Esophagus muscularis mucosa (tissue), 4 donors: ENCODE measurements at regions not wholly inside any gene's neighbourhood (a gene's known extent, or its start where the extent isn't known, plus 50 kb on each side); places are given as distances from the start of the nearest gene placed in this dataset.

ENCODE experiments used
- DNase-seq: peaks from one replicate; pipeline ENCODE4 v3.0.0-alpha.2; 2017; ENCODE audit errors: extremely low spot score
- H3K27ac ChIP-seq, 4 donors: fragments of 200-600 bp; sonication (generic); replicated peaks in 1 of 4; 1 replicate in 3 of 4; 2 replicates in 1 of 4; pipeline ENCODE4 v1.5.1; 2016 to 2019; ENCODE audit warnings: mild to moderate bottlenecking in 1 of 4
- H3K27me3 ChIP-seq, 4 donors: fragments of 200-600 bp; sonication (generic); one replicate each; pipeline versions ENCODE4 v1.5.1 to v1.6.0; 2016 to 2019
- H3K36me3 ChIP-seq, 4 donors: fragments of 200-600 bp; sonication (generic); one replicate each; pipeline ENCODE4 v1.5.1; 2016 to 2019
- H3K4me1 ChIP-seq, 4 donors: fragments of 200-600 bp; sonication (generic); one replicate each; pipeline ENCODE4 v1.5.1; 2016 to 2019
- H3K4me3 ChIP-seq, 4 donors: fragments of 200-600 bp; sonication (generic); 1 replicate in 2 of 4; 2 replicates in 2 of 4; pipeline ENCODE4 v1.5.1; 2016 to 2019; ENCODE audit warnings: mild to moderate bottlenecking in 4 of 4, moderate library complexity in 1 of 4
- H3K9me3 ChIP-seq, 4 donors: fragments of 200-600 bp; sonication (generic); 1 replicate in 3 of 4; 2 replicates in 1 of 4; pipeline ENCODE4 v1.5.1; 2016 to 2019
- EP300 ChIP-seq: sonication (generic); formaldehyde crosslinking; IDR thresholded peaks from one replicate; pipeline ENCODE4 v1.6.1; 2017; ENCODE audit warnings: antibody characterized with exemption
- POLR2A ChIP-seq: fragments of 450-650 bp; IDR thresholded peaks from one replicate; pipeline ENCODE4 v1.6.1; 2017; ENCODE audit warnings: antibody characterized with exemption, moderate library complexity, mild to moderate bottlenecking, low read depth
- POLR2AphosphoS5 ChIP-seq, 2 donors: sonication (generic); formaldehyde crosslinking; IDR thresholded peaks; one replicate each; pipeline ENCODE4 v1.6.1; 2017; ENCODE audit warnings: antibody characterized with exemption in 2 of 2
- WGBS: methylation state at CpG from one replicate; pipeline ENCODE4 v1.1.5; 2018; 5-methylcytosine and 5-hydroxymethylcytosine counted together
- intact Hi-C: fragments of 100-400 bp; cut with DNase I; formaldehyde crosslinking; loops from one replicate; pipeline ENCODE4 v1.15.1; 2023
- TF ChIP-seq, protein P1 (sequence below), 3 experiments: fragments of 200-600 bp in 2 of 3; fragments of 450-650 bp in 1 of 3; sonication (generic) in 2 of 3; IDR thresholded peaks; one replicate each; pipeline ENCODE4 v1.5.1; 2017 to 2019; ENCODE audit warnings: antibody characterized with exemption in 3 of 3, mild to moderate bottlenecking in 2 of 3, moderate library complexity in 1 of 3

GRCh38 chr12:114165921-114166320 lies 199.8 kb upstream of the RBM19 start:
- Histone ChIP-seq H3K4me3 (no peak overlapping the region), H3K9me3 (no peaks in the 10 kb centered on the region), H3K27me3 (peaks cover 0 to 11% (median 0%) of the 10 kb centered on the region in 4 donors), H3K4me1 (no peaks in the 10 kb centered on the region), H3K27ac (no peak overlapping the region), H3K36me3 (no peaks in the 10 kb centered on the region)
- no peak for TF ChIP-seq EP300
- no peak for TF ChIP-seq POLR2A
- no peak for TF ChIP-seq POLR2AphosphoS5 (IDR thresholded peaks at IDR 0.05)
- TF ChIP-seq, protein P1, sequence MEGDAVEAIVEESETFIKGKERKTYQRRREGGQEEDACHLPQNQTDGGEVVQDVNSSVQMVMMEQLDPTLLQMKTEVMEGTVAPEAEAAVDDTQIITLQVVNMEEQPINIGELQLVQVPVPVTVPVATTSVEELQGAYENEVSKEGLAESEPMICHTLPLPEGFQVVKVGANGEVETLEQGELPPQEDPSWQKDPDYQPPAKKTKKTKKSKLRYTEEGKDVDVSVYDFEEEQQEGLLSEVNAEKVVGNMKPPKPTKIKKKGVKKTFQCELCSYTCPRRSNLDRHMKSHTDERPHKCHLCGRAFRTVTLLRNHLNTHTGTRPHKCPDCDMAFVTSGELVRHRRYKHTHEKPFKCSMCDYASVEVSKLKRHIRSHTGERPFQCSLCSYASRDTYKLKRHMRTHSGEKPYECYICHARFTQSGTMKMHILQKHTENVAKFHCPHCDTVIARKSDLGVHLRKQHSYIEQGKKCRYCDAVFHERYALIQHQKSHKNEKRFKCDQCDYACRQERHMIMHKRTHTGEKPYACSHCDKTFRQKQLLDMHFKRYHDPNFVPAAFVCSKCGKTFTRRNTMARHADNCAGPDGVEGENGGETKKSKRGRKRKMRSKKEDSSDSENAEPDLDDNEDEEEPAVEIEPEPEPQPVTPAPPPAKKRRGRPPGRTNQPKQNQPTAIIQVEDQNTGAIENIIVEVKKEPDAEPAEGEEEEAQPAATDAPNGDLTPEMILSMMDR (IDR thresholded peaks at IDR 0.05) = no peak
- no peak for DNase-seq
- intact Hi-C loops = loop anchor here (2.0 to 5.0 kb wide), 2 partner anchors 311 to 343 kb away; no protein-coding TSS in a partner anchor
- WGBS = no CpG with 5 or more reads among the region's 1 CpG

DNA sequence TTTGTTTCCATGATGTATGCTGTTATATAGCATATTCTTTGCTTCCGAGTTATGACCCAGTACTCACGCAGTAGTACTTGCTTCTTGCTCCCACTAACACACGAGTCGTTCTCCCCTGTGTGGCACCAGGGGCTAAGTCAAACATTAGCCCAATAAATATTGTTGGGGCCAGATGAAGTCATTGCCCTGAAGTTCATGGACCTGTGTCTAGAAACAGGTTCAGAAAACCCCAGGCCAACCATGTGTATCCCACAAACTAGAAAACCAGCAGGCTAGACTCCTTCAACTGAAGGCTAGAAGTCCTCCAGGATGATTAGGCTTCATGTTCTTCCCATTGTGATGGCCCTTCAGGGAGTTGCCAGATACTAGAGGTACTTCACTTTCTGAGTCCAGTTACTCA lies 198.2 kb upstream of the RBM19 start:
- H3K4me3 ChIP-seq = no peak overlapping the region

GRCh38 chr12:114163771-114164170 lies 197.6 kb upstream of the RBM19 start:
- Histone ChIP-seq H3K27ac (no peak overlapping the region), H3K36me3 (no peaks in the 10 kb centered on the region), H3K4me3 (no peak overlapping the region), H3K9me3 (no peaks in the 10 kb centered on the region), H3K27me3 (peaks cover 0 to 11% (median 0%) of the 10 kb centered on the region in 4 donors), H3K4me1 (no peaks in the 10 kb centered on the region)
- DNase-seq = no peak
- intact Hi-C loops = no loop called here
- TF ChIP-seq POLR2A = no peak
- TF ChIP-seq POLR2AphosphoS5 (IDR thresholded peaks at IDR 0.05) = no peak
- TF ChIP-seq EP300 = no peak
- TF ChIP-seq, protein P1 (IDR thresholded peaks at IDR 0.05) = no peak
- WGBS = 90% methylated on average over 3 of the region's 4 CpGs

More for the DNA sequence above, 198.2 kb upstream of the RBM19 start:
- TF ChIP-seq POLR2A (no peak), EP300 (no peak), POLR2AphosphoS5 (IDR thresholded peaks at IDR 0.05) (no peak)
- TF ChIP-seq, protein P1 (IDR thresholded peaks at IDR 0.05) = no peak
- Histone ChIP-seq H3K9me3 (no peaks in the 10 kb centered on the region), H3K4me1 (no peaks in the 10 kb centered on the region), H3K27me3 (peaks cover 0 to 11% (median 0%) of the 10 kb centered on the region in 4 donors), H3K27ac (no peak overlapping the region), H3K36me3 (no peaks in the 10 kb centered on the region)
- no peak for DNase-seq
- 95% methylated on average over 4 of the region's 4 CpGs for WGBS
- intact Hi-C loops = no loop called here

- H3K27ac ChIP-seq = no peak overlapping the region
- no peak overlapping the region for H3K4me3 ChIP-seq
- H3K36me3 ChIP-seq = no peaks in the 10 kb centered on the region
- H3K9me3 ChIP-seq = no peaks in the 10 kb centered on the region
- TF ChIP-seq EP300 (no peak), POLR2AphosphoS5 (IDR thresholded peaks at IDR 0.05) (no peak), POLR2A (no peak)
- TF ChIP-seq, protein P1 (IDR thresholded peaks at IDR 0.05) = no peak
- peaks cover 0 to 6% (median 0%) of the 10 kb centered on the region in 4 donors for H3K27me3 ChIP-seq
- H3K4me1 ChIP-seq = no peaks in the 10 kb centered on the region
- 52% methylated on average over 3 of the region's 3 CpGs for WGBS
- intact Hi-C loops = no loop called here
- DNase-seq = no peak
Measured at GRCh38 chr12:114160445-114160844, 194.3 kb upstream of the RBM19 start.

DNA sequence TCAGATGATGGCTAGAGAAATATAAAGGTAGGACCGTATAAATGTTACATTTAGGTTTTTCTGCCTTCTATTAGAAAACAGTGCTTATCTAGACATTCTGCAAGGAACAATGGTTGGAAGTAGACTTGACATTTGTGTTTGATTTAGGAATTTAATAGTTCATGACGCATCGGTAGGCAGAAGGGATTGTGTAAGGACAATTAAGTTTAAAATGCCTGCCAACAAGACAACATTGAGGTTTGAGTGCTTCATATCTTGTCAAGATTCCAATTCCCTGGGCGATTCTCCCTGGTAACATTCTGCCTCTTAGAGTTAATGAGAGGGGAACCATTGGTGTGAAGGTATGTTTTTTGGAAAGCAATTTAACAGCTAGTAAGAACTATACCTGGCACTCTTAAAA lies 186.8 kb upstream of the RBM19 start:
- Histone ChIP-seq H3K36me3 (no peaks in the 10 kb centered on the region), H3K27me3 (peaks cover 0 to 21% (median 0%) of the 10 kb centered on the region in 4 donors), H3K27ac (no peak overlapping the region), H3K9me3 (peaks cover 0 to 4% (median 0%) of the 10 kb centered on the region in 4 donors), H3K4me3 (no peak overlapping the region), H3K4me1 (no peaks in the 10 kb centered on the region)
- DNase-seq = no peak
- TF ChIP-seq, protein P1 (IDR thresholded peaks at IDR 0.05) = no peak
- TF ChIP-seq POLR2A (no peak), POLR2AphosphoS5 (IDR thresholded peaks at IDR 0.05) (no peak), EP300 (no peak)
- WGBS = 73% methylated on average over 4 of the region's 4 CpGs
- intact Hi-C loops = no loop called here
